ENCODE measurements at regions not wholly inside any gene's neighbourhood (a gene's known extent, or its start where the extent isn't known, plus 50 kb on each side); places are given as distances from the start of the nearest gene placed in this dataset.
"Not testable (repeated sequence)": the region's sequence is repeated elsewhere in the genome, so short reads cannot be mapped to it uniquely, and the experiment has no call there.

GRCh38 chr2:91558234-91558633, 2866.8 kb downstream of the RPIA start:
- not testable (repeated sequence) for TF ChIP-seq CTCF (IDR thresholded peaks at IDR 0.05; ENCODE audit: extremely low read depth in 1 of 2, insufficient read depth in 1 of 2, low read depth in 1 of 2, low read length in 2 of 2); POLR2A (IDR thresholded peaks at IDR 0.05; ENCODE audit: low read depth, low read length); EZH2 (IDR thresholded peaks at IDR 0.05; ENCODE audit: borderline replicate concordance, low read depth, low read length, severe bottlenecking); GATA2 (IDR thresholded peaks at IDR 0.05; ENCODE audit: insufficient read depth, insufficient read length, low read depth, low read length); POLR2AphosphoS5 (IDR thresholded peaks at IDR 0.05; ENCODE audit: insufficient read depth, low read depth, low read length); JUN (IDR thresholded peaks at IDR 0.05; ENCODE audit: borderline replicate concordance, insufficient read depth, insufficient read length, low read depth); FOS (IDR thresholded peaks at IDR 0.05; ENCODE audit: borderline replicate concordance, insufficient read depth, low read length)

Data from endothelial cell of umbilical vein (primary cell).